ENCODE measurements at regions not wholly inside any gene's neighbourhood (a gene's known extent, or its start where the extent isn't known, plus 50 kb on each side); places are given as distances from the start of the nearest gene placed in this dataset.
"Not testable (repeated sequence)": the region's sequence is repeated elsewhere in the genome, so short reads cannot be mapped to it uniquely, and the experiment has no call there.

GRCh38 chr16:22661161-22661647, 150.5 kb downstream of the NPIPB5 start:
- H3K27ac ChIP-seq (ENCODE audit: low read depth, low read length, poor library complexity, severe bottlenecking), result no peak overlapping the region
- ChIA-PET CTCF (no interaction called here), POLR2A (ENCODE audit: low non-redundant PET) (no interaction called here)
- intact Hi-C loops (cut with micrococcal nuclease; ENCODE audit: unreplicated experiment), result no loop called here
- no peak for DNase-seq (ENCODE audit: low spot score)
- no peaks in the 10 kb centered on the region for H3K36me3 ChIP-seq (ENCODE audit: insufficient read depth, low read length, poor library complexity, severe bottlenecking)
- H3K27me3 ChIP-seq (replicated peaks; ENCODE audit: insufficient read depth, low read depth, low read length, poor library complexity), result peaks cover 51% of the 10 kb centered on the region
- H3K4me1 ChIP-seq (ENCODE audit: insufficient read depth, low read length, poor library complexity, severe bottlenecking), result no peaks in the 10 kb centered on the region
- TF ChIP-seq EZH2 (IDR thresholded peaks at IDR 0.05; ENCODE audit: borderline replicate concordance, low read depth, low read length, poor library complexity, severe bottlenecking), result no peak
- no peak for TF ChIP-seq CTCF (conservative IDR thresholded peaks at IDR 0.05; ENCODE audit: low read depth, low read length)
- no peaks in the 10 kb centered on the region for H3K9me3 ChIP-seq (ENCODE audit: low read depth, low read length, poor library complexity, severe bottlenecking)
- no peak overlapping the region for H3K4me3 ChIP-seq (ENCODE audit: low read depth, low read length, poor library complexity, severe bottlenecking)
- BruUV-seq (replicated peaks), result no TSS peak

GRCh38 chr16:22662958-22663357, 151.0 kb upstream of the HS3ST2 start:
- DNase-seq (ENCODE audit: low spot score); H3K36me3 ChIP-seq (ENCODE audit: insufficient read depth, low read length, poor library complexity, severe bottlenecking); H3K4me3 ChIP-seq (ENCODE audit: low read depth, low read length, poor library complexity, severe bottlenecking); H3K4me1 ChIP-seq (ENCODE audit: insufficient read depth, low read length, poor library complexity, severe bottlenecking); H3K9me3 ChIP-seq (ENCODE audit: low read depth, low read length, poor library complexity, severe bottlenecking); CTCF ChIA-PET; H3K27ac ChIP-seq (ENCODE audit: low read depth, low read length, poor library complexity, severe bottlenecking); BruUV-seq (replicated peaks); intact Hi-C loops (cut with micrococcal nuclease; ENCODE audit: unreplicated experiment); POLR2A ChIA-PET (ENCODE audit: low non-redundant PET): not testable (repeated sequence)
- H3K27me3 ChIP-seq (replicated peaks; ENCODE audit: insufficient read depth, low read depth, low read length, poor library complexity), result peaks cover 60% of the 10 kb centered on the region

- DNase-seq (ENCODE audit: low spot score), result no peak
- H3K27me3 ChIP-seq (replicated peaks; ENCODE audit: insufficient read depth, low read depth, low read length, poor library complexity), result peaks cover 60% of the 10 kb centered on the region
- H3K4me3 ChIP-seq (ENCODE audit: low read depth, low read length, poor library complexity, severe bottlenecking), result no peak overlapping the region
- H3K4me1 ChIP-seq (ENCODE audit: insufficient read depth, low read length, poor library complexity, severe bottlenecking), result no peaks in the 10 kb centered on the region
- ChIA-PET POLR2A (ENCODE audit: low non-redundant PET) (no interaction called here), CTCF (interaction anchor here (0.7 kb wide), 1 partner anchor 343 kb away, joined by 3 read pairs; no protein-coding TSS in a partner anchor)
- no peaks in the 10 kb centered on the region for H3K9me3 ChIP-seq (ENCODE audit: low read depth, low read length, poor library complexity, severe bottlenecking)
- intact Hi-C loops (cut with micrococcal nuclease; ENCODE audit: unreplicated experiment), result no loop called here
- TF ChIP-seq EZH2 (IDR thresholded peaks at IDR 0.05; ENCODE audit: borderline replicate concordance, low read depth, low read length, poor library complexity, severe bottlenecking) (no peak), CTCF (conservative IDR thresholded peaks at IDR 0.05; ENCODE audit: low read depth, low read length) (no peak)
- no TSS peak for BruUV-seq (replicated peaks)
- H3K36me3 ChIP-seq (ENCODE audit: insufficient read depth, low read length, poor library complexity, severe bottlenecking), result no peaks in the 10 kb centered on the region
- H3K27ac ChIP-seq (ENCODE audit: low read depth, low read length, poor library complexity, severe bottlenecking), result no peak overlapping the region
These were observed 150.4 kb upstream of the HS3ST2 start for GRCh38 chr16:22663389-22664064.

- Histone ChIP-seq H3K36me3 (ENCODE audit: insufficient read depth, low read length, poor library complexity, severe bottlenecking) (no peaks in the 10 kb centered on the region), H3K9me3 (ENCODE audit: low read depth, low read length, poor library complexity, severe bottlenecking) (no peaks in the 10 kb centered on the region), H3K27me3 (replicated peaks; ENCODE audit: insufficient read depth, low read depth, low read length, poor library complexity) (peaks cover 60% of the 10 kb centered on the region), H3K4me1 (ENCODE audit: insufficient read depth, low read length, poor library complexity, severe bottlenecking) (no peaks in the 10 kb centered on the region), H3K27ac (ENCODE audit: low read depth, low read length, poor library complexity, severe bottlenecking) (no peak overlapping the region), H3K4me3 (ENCODE audit: low read depth, low read length, poor library complexity, severe bottlenecking) (no peak overlapping the region)
- no peak for DNase-seq (ENCODE audit: low spot score)
- TF ChIP-seq CTCF (conservative IDR thresholded peaks at IDR 0.05; ENCODE audit: low read depth, low read length), result no peak
- ChIA-PET CTCF (interaction anchor here (0.7 kb wide), 1 partner anchor 343 kb away, joined by 3 read pairs; no protein-coding TSS in a partner anchor), POLR2A (ENCODE audit: low non-redundant PET) (no interaction called here)
- BruUV-seq (replicated peaks), result no TSS peak
- intact Hi-C loops (cut with micrococcal nuclease; ENCODE audit: unreplicated experiment), result no loop called here
These were observed 149.8 kb upstream of the HS3ST2 start for GRCh38 chr16:22664132-22664531.

All from A673 (cell line).